ENCODE measurements at regions not wholly inside any gene's neighbourhood (a gene's known extent, or its start where the extent isn't known, plus 50 kb on each side); places are given as distances from the start of the nearest gene placed in this dataset.

DNA sequence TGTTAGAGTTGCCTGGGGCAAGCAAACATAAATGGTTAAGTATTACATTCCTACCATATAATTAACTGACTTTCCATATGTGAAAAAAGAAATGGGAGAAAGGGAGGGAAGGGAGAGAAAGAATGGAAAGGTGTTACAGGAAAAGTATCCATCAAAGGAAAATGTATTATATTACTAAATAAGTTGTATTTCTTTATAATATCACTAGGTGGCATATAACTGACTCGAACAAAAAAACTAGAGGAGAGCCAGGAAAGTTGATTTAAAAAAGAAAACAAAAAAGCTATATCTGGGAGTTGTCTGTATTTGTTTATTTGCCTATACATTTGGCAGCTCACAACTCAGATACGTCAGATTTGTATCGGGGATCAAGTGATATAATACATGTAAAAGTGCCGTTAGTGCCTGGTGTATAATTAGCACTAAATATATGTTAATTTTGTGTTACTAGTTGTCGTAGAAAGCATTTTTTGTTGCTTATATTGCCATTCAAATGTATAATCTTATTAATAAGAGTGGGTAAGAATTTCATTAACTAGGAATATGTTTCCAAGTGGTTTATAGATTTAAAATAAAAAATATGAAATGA lies 59.6 kb upstream of the ADAMTS19 start:
- DNase-seq = no peak

DNA sequence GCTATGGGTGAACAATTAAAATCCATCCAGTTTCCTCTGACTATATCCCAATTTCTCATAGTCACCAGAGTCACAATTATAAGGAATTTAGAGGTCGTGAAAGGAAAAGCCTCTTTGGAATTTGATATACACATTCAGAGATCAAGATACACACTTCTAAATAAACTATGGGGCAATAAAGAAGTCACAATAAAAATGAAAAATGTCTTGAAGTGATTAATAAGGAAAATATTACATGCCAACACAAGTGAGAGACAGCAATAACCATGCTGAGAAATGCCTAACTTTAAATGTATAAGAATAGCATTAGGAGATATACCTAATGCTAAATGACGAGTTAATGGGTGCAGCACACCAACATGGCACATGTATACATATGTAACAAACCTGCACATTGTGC lies 54.9 kb upstream of the ADAMTS19 start:
- DNase-seq = no peak

DNA sequence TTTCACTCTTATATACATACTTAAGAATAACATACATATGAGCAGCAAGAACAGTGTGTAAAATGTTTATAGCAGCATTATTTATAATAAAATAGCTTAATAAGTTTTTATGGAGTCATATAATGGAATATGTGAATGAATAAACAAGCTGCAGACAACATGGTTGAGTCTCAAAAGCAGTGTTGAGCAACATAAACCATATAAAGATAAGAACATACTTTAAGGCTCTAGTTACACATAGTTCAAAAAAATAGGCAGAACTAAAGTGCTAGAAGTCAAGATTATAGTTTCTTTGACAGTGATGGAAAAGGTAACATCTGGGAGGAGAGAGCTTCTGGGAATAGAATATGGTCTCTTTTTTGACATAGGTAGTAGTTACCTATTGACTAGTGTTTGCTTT lies 53.7 kb upstream of the ADAMTS19 start:
- no peak for DNase-seq
